Brain microvascular endothelial cell (primary cell): ENCODE measurements at regions not wholly inside any gene's neighbourhood (a gene's known extent, or its start where the extent isn't known, plus 50 kb on each side); places are given as distances from the start of the nearest gene placed in this dataset.

Experiments
- DNase-seq: peaks from one replicate; pipeline ENCODE4 v3.0.0-alpha.2; 2020
- H3K27ac ChIP-seq: fragments of 250-450 bp; sonication (Bioruptor Pico); 2 replicates; pipeline ENCODE4 v1.5.1; 2020; ENCODE audit warnings: mild to moderate bottlenecking, moderate library complexity
- H3K27me3 ChIP-seq: fragments of 250-450 bp; sonication (Bioruptor Pico); replicated peaks from 2 replicates; pipeline ENCODE4 v1.5.1; 2020; ENCODE audit warnings: mild to moderate bottlenecking
- H3K36me3 ChIP-seq: fragments of 250-450 bp; sonication (Bioruptor Pico); replicated peaks from 2 replicates; pipeline ENCODE4 v1.5.1; 2020; ENCODE audit warnings: mild to moderate bottlenecking
- H3K4me3 ChIP-seq: 2 replicates; pipeline ENCODE4 v1.5.1; 2011; ENCODE audit warnings: low read depth, mild to moderate bottlenecking, control low read depth, low read length, moderate library complexity
- CTCF ChIP-seq: IDR thresholded peaks from 2 replicates; pipeline ENCODE4 v1.5.1; 2011; ENCODE audit warnings: low read depth, mild to moderate bottlenecking, moderate library complexity, low read length, control low read depth, inconsistent platforms; ENCODE audit errors: missing control alignments
- in situ Hi-C: cut with HindIII; loops from 2 replicates; pipeline ENCODE4 v1.10.0; 2017; ENCODE audit warnings: low sequenced_read_pairs, low pct_ligation_motif_present

- no peak overlapping the region for H3K27ac ChIP-seq
- no peaks in the 10 kb centered on the region for H3K36me3 ChIP-seq
- in situ Hi-C loops = no loop called here
- no peak for TF ChIP-seq CTCF
- no peak for DNase-seq
- no peaks in the 10 kb centered on the region for H3K27me3 ChIP-seq
- no peak overlapping the region for H3K4me3 ChIP-seq
Observed at GRCh38 chr13:91025442-91025841, 322.0 kb upstream of the MIR17HG start.

DNA sequence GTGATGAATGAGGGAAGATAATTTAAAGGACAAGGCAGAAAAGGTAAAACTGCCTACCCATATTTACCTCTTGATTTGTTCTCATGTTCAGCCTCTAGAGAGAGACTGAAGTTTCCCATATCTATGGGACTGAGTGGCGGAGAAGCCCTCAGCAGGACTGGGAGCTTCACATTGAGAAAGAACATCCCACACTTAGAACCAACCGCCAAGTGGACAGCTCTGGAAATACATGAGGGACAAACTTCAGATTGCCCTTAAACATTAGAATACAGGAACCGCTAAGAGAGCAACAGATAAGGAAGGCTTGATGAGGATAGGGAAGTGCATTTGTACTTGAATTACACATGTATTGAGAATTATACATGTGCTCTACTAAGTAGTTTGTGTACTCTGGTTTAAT, 316.0 kb upstream of the MIR17HG start:
- no peak for DNase-seq

GRCh38 chr13:91032104-91032503, 315.4 kb upstream of the MIR17HG start:
- in situ Hi-C loops = no loop called here
- no peak overlapping the region for H3K27ac ChIP-seq
- no peaks in the 10 kb centered on the region for H3K36me3 ChIP-seq
- no peak for TF ChIP-seq CTCF
- no peak overlapping the region for H3K4me3 ChIP-seq
- H3K27me3 ChIP-seq = no peaks in the 10 kb centered on the region
- DNase-seq = no peak

More for the DNA sequence above, 316.0 kb upstream of the MIR17HG start:
- in situ Hi-C loops = no loop called here
- Histone ChIP-seq H3K27me3 (no peaks in the 10 kb centered on the region), H3K4me3 (no peak overlapping the region), H3K36me3 (no peaks in the 10 kb centered on the region), H3K27ac (no peak overlapping the region)
- no peak for TF ChIP-seq CTCF

DNA sequence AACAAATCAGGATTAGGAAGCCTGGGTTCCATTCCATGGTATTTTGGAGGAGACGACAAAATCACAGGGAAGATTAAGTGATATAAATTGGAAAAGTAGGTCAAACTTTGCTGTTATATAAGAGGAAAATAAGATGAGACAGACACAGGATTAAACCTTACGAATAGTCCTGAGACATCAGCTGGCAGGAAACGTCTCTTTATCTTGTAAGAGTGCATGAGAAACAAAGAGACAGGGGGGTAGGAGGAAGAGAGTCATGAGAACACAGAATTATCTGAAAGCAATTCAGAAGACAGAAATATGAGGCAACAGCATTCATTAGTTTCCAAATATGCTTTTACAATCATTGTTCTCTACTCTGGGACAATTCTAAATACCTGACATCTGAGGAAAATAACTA, 310.6 kb upstream of the MIR17HG start:
- Histone ChIP-seq H3K27ac (no peak overlapping the region), H3K4me3 (no peak overlapping the region), H3K27me3 (no peaks in the 10 kb centered on the region), H3K36me3 (no peaks in the 10 kb centered on the region)
- no peak for DNase-seq
- TF ChIP-seq CTCF = no peak
- in situ Hi-C loops = no loop called here

DNA sequence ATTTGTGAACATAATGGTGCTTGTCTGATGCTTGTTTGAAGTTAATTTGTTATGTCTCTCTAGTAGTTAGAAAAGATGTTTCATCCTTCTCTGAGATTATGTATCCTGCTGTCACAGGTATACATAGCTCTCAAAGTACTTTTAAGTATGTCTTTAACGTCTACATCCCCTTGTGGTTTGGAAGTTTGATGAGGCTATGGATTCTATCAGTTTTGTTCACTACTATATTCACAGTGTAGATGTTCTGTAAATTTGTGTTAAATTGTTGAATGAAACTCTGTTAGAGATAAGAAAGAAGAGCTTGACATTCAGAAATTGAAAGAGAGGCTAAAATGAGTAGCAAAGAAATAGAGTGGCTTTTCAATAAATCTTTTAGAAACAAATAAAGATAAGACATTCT, 304.6 kb upstream of the MIR17HG start:
- no peak overlapping the region for H3K27ac ChIP-seq
- H3K4me3 ChIP-seq = no peak overlapping the region
- no peak for TF ChIP-seq CTCF
- H3K27me3 ChIP-seq = no peaks in the 10 kb centered on the region
- H3K36me3 ChIP-seq = no peaks in the 10 kb centered on the region
- DNase-seq = no peak
- in situ Hi-C loops = no loop called here

- in situ Hi-C loops = no loop called here
- Histone ChIP-seq H3K27ac (no peak overlapping the region), H3K4me3 (no peak overlapping the region), H3K36me3 (no peaks in the 10 kb centered on the region), H3K27me3 (no peaks in the 10 kb centered on the region)
- TF ChIP-seq CTCF = peak; percentile 35
- DNase-seq = no peak
Observed at GRCh38 chr13:91045351-91046034, 302.0 kb upstream of the MIR17HG start.
